ENCODE measurements at regions not wholly inside any gene's neighbourhood (a gene's known extent, or its start where the extent isn't known, plus 50 kb on each side); places are given as distances from the start of the nearest gene placed in this dataset.

DNA sequence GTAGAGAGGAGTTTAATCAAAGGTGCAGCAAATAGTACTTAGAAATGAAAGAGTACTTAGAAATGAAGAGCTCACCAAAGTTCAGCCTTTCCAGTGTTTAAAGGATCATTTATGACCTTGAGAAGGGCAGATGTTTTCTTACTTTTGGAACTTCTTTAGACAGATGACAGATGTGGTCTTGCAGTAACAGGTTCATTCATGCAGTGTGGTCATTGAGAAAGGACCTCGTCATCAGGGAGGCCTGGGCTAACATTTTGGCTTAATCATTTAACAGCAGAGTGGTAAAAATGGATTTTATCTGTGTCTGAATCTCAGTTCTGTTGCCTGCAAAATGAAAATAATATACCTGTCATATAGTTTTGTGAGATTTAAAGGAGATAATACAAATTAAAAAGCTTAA is 75.1 kb upstream of the NT5C1B start:
- TF ChIP-seq, protein P1, sequence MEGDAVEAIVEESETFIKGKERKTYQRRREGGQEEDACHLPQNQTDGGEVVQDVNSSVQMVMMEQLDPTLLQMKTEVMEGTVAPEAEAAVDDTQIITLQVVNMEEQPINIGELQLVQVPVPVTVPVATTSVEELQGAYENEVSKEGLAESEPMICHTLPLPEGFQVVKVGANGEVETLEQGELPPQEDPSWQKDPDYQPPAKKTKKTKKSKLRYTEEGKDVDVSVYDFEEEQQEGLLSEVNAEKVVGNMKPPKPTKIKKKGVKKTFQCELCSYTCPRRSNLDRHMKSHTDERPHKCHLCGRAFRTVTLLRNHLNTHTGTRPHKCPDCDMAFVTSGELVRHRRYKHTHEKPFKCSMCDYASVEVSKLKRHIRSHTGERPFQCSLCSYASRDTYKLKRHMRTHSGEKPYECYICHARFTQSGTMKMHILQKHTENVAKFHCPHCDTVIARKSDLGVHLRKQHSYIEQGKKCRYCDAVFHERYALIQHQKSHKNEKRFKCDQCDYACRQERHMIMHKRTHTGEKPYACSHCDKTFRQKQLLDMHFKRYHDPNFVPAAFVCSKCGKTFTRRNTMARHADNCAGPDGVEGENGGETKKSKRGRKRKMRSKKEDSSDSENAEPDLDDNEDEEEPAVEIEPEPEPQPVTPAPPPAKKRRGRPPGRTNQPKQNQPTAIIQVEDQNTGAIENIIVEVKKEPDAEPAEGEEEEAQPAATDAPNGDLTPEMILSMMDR (IDR thresholded peaks at IDR 0.05; ENCODE audit: low read length, missing control alignments): no peak
- H3K4me3 ChIP-seq (replicated peaks; ENCODE audit: low read depth, low read length): no peak overlapping the region
- no peak for DNase-seq (ENCODE audit: low read depth)

DNA sequence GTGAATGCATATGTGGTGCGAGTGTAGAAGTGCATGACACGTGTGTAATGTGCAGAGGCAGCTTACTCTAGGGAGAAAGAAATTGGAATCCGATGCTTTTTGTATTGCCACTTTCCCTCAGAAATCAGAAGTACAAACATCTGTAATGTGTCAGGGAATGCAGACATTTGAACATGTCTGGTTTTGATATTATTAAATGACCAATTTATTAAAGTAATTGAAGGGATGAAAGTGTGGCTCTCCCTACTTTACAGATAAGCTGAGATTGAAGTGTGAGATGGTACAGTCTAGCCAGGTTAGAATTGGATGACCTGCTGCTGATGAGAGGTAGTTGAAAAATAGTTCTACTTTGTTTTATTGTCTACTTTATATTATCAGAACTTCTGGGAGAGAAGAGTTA is 74.5 kb upstream of the NT5C1B start:
- H3K4me3 ChIP-seq (replicated peaks; ENCODE audit: low read depth, low read length): no peak overlapping the region
- no peak for DNase-seq (ENCODE audit: low read depth)
- TF ChIP-seq, protein P1 (IDR thresholded peaks at IDR 0.05; ENCODE audit: low read length, missing control alignments): no peak

DNA sequence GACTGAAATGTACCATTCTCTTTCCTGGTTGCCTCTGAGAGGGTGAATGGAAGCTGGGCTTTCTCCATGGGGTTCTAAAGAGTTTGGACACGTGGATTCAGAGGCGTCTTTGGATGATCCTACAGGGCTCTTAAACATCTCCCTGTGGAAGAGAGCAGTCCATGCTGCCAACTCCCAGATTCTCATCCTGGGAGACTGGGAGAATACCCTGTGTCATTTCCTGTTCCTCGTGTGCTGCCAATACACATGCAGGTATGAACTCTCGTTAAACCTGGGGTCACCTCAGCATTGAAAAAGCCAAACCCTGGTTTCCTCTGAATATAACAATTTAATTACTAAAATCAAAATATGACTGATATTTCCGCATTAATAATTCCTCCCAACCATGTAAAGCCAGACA is 73.3 kb upstream of the NT5C1B start:
- TF ChIP-seq, protein P1 (IDR thresholded peaks at IDR 0.05; ENCODE audit: low read length, missing control alignments): no peak
- DNase-seq (ENCODE audit: low read depth): no peak
- H3K4me3 ChIP-seq (replicated peaks; ENCODE audit: low read depth, low read length): no peak overlapping the region

DNA sequence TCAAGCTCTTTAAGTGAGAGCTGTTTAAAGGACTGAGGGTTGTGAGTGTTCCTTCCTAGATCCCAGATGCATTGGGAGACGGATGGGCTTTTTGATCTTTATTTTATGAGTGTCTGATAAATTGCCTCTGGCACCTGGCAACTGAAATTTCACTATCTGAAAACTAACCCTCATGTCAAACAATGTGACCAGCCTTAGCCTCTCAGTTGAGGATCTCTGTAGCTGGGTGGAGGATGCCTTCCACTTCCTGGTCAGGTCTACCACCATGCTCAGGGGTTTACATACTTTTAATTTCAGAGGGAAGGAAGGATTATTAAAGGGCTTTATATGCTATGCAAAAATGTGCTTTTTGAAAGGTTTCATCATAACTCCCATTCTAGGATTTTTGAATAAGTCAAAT is 70.5 kb upstream of the NT5C1B start:
- TF ChIP-seq, protein P1 (IDR thresholded peaks at IDR 0.05; ENCODE audit: low read length, missing control alignments): no peak
- no peak for DNase-seq (ENCODE audit: low read depth)
- no peak overlapping the region for H3K4me3 ChIP-seq (replicated peaks; ENCODE audit: low read depth, low read length)

DNA sequence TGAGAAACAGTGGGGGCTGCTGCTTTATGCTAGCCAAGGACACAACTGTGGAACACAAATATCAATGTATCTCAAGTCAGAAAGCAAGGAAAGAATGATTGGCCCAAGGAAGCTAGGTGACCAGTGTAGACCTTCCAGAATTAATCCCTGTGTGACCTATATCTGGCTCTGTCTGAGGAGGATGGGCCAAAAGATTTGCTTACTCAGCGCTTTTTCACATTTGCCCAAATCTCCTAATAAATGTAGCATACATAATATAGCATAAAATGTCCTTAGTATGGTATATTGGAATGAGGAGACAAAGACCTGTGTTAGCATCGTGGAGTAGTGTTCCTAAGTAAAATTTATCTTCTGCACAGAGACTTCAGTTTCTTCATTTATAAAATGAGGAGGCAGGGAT is 66.7 kb upstream of the NT5C1B start:
- no peak overlapping the region for H3K4me3 ChIP-seq (replicated peaks; ENCODE audit: low read depth, low read length)
- DNase-seq (ENCODE audit: low read depth): no peak
- TF ChIP-seq, protein P1 (IDR thresholded peaks at IDR 0.05; ENCODE audit: low read length, missing control alignments): no peak

DNA sequence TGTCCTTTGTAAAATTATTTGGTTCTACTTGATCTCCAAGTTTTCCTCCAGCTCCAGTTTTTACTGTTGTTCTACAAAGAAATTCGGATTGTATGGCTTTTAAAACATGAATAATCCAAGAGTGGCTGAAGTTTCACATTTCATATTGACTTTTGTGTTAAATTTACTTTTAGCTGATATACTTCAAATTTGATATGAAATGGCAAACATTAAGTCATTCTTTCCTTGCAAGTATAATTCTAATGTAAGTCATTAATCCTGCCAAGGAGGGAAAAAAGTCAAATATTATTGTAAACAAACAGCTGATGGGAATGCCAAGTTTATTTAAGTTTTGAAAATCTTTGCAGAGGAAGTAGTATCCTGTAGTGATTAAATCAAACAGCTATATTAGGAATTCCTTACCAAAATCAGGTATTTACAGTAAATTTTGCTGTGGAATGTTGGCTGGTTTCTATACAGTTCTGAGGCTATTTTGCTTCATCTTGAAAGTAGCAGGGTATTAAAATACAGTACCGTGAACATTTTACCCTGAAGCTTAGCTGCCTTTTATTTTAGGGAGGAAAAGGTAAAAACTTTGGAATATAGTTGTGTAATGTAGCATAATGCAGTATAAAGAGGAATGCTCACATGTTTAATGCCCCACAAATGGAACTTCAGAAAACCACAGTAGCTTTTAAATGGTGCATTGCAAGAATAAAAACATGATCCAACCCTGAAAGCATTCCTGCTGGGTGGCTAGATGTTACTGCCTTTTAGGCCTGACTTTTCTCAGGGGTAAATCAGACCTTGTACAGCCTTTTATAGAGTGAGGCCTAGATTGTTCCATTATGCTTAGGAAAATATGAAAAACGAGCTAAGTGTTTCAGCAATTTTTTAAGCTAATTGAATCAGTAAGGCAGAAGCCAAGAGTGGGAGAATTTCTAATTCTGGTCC is 62.7 kb upstream of the NT5C1B start:
- no peak overlapping the region for H3K4me3 ChIP-seq (replicated peaks; ENCODE audit: low read depth, low read length)
- DNase-seq (ENCODE audit: low read depth): peak; percentile 39
- TF ChIP-seq, protein P1 (IDR thresholded peaks at IDR 0.05; ENCODE audit: low read length, missing control alignments): no peak

DNA sequence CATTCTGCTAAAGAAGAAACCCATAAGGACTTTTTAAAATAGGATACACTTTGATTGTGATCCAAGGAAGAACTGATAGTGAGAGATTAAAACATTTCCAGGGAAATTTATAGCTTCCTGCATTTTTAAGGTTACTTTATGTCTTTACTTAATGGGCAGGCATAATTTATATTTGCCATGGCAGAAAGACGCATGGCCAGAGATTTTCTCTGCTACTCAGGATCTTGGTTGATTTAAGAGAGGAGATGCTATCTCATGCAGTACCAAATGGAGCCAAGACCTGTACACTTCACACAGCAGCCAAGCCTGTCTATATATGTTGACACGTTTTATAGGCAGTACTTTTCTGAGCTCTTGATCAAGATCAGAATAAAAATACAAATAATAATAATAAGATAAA is 60.9 kb upstream of the NT5C1B start:
- no peak overlapping the region for H3K4me3 ChIP-seq (replicated peaks; ENCODE audit: low read depth, low read length)
- DNase-seq (ENCODE audit: low read depth): no peak
- TF ChIP-seq, protein P1 (IDR thresholded peaks at IDR 0.05; ENCODE audit: low read length, missing control alignments): no peak

All from fibroblast of pulmonary artery (primary cell).